ENCODE measurements at regions not wholly inside any gene's neighbourhood (a gene's known extent, or its start where the extent isn't known, plus 50 kb on each side); places are given as distances from the start of the nearest gene placed in this dataset.
"Not testable (repeated sequence)": the region's sequence is repeated elsewhere in the genome, so short reads cannot be mapped to it uniquely, and the experiment has no call there.

DNA sequence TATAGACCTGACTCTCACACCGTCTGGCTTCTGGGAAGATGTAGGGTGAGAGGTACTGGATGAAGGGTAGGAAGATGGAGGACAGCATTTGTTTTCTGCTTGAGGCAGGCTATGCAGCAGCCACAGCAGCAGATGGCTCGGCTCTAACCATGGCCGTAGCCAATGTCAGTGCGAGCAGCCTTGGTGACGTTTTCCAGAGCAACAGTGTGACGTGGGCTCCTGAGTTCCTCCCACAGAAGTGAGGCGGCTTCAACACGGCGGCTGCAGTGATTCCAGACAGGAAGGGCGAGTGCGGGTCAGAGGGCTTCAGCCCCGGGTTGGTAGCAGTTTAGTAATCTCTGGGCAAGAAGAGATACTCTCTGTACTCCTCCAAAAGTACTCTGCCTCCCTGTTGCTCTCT lies 133.0 kb upstream of the MYT1L start:
- no peak for DNase-seq (ENCODE audit: low read depth)

DNA sequence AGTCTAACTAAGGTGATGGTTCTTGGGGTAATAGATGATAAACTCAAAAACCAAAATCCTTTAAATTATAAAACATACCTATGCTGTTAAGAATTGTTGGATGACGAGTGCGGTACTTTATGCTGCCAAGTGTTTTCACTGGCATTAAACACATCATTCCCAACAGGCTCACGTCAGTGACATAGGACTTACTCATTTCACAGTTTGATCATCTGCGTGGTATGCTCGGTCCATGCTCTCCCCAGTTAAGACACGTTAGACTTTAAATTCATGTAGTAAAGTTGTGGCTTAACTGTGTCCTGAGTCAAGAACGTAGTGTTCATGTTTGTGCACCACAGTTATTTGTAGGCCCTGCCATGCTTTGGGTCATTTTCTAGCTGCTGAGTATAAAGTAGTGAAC lies 125.6 kb upstream of the MYT1L start:
- no peak for DNase-seq (ENCODE audit: low read depth)

DNA sequence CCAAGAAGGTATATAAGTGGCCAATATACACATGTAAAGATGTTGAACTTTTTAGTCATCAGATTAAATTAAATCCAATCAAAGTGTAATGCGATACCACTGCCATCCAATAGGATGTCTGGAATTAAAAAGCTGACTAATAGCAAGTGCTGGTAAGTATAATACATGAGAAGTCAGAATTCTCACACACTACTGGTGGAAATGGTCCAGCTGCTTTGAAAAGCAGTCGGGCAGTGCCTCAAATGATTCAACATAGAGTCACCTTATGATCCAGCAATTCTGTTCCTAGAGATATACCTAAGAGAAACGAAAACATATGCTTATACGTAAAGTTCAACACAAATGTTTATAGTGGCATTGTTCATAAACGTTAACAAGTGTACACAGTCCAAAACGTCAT lies 124.1 kb upstream of the MYT1L start:
- DNase-seq (ENCODE audit: low read depth): no peak

DNA sequence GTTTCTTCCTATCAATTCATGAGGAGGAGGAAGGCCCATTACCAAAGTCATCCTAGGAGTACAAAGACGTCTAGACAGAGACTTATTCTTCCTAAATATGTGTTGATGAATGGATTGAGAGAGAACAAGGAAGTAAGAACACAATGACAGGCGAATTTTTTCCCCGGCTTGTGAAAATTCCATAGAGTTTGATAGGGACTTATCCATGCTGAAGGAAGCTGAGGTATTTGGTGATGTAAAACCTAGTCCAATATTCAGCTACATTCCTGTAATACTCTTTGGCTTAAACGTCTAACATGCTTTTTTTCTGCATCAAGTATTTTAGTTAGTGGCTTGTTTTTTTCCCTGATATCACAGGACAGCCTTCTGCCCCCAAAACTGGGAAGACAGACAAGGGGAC lies 121.9 kb upstream of the MYT1L start:
- DNase-seq (ENCODE audit: low read depth): no peak

DNA sequence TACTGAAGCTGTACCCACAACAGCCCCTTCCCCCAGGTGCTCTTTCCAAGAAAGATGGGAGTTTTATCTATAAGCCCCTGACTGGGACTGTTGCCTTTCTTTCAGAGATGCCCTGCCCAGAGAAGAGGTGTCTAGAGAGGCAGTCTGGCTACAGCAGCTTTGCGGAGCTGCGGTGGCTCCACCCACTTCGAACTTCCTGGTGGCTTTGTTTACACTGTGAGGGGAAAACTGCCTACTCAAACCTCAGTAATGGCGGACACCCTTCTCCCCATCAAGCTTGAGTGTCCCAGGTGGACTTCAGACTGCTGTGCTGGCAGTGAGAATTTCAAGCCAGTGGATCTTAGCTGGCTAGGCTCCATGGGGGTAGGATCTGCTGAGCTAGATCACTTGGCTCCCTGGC lies 120.2 kb upstream of the MYT1L start:
- not testable (repeated sequence) for DNase-seq (ENCODE audit: low read depth)

DNA sequence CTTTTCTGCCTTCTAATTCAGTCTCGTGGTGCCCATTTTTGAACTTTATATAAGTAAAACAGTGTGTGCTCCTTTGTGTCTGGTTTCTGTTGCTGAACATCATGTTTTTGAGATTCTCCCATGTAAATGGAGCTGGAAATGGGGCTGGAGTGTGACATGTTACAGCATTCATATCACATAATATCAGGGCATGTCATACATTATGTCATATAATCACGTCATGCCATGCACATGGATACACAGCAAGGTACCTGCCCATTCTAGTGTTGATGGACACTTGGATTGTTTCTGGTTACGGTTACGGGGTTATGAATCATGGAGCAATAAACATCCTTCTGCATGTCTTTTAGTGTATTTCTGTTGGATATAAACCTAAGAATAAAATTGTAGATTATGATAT lies 117.1 kb upstream of the MYT1L start:
- no peak for DNase-seq (ENCODE audit: low read depth)

DNA sequence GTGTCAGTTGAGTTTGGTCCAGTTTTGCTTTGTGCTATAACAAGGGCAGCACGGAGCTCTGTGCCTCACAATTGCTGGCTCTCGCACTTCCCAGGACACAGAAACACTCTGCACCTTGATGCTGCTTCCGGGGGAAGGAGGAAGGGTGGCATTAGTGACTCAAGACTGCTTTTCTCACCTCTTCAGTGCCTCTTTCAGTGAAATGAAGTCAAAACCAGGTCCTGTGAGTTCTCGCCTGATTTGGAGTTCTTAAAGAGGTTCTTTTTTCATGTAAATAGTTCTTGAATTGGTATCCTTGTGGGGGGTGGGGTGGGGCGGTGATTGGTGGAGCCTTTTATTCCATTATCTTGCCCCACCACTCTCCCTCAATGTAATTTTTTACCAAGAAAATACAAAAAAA lies 91.5 kb upstream of the MYT1L start:
- no peak for DNase-seq (ENCODE audit: low read depth)

DNA sequence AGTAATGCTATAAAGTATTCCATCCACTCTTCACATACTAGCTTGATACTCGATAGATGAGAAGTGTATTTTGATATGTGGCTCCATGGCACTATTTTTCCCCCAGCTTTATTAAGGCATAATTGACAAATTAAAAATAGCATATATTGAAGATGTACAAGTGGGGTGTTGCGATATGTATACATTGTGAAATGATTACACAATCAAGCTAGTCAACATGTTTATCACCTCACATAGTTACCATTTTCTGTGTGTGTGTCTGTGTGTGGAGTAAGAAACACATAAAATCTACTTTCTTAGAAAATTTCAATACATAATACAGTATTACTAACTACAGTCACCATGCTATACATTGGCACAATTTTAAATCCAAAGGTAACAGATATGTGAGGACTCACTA lies 82.5 kb upstream of the MYT1L start:
- no peak for DNase-seq (ENCODE audit: low read depth)

DNA sequence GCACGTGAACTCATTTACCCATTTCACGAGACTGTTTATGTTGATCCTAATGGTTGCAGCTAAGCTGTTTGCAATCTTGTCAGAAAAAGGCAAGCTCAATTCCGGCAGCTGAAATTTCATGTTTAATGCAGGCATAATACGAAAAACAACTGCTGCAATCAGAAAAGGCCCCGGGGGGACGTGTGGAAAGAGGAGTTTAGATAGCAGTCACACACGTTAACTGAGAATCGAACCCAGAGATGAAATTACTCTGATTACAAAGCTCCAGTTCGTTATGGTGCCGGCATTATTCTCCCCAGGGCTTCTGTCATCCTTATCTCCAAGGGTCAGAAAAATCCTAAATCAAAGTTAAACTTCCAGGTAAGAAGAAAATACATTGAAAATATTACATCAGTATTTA lies 79.9 kb upstream of the MYT1L start:
- no peak for DNase-seq (ENCODE audit: low read depth)

DNA sequence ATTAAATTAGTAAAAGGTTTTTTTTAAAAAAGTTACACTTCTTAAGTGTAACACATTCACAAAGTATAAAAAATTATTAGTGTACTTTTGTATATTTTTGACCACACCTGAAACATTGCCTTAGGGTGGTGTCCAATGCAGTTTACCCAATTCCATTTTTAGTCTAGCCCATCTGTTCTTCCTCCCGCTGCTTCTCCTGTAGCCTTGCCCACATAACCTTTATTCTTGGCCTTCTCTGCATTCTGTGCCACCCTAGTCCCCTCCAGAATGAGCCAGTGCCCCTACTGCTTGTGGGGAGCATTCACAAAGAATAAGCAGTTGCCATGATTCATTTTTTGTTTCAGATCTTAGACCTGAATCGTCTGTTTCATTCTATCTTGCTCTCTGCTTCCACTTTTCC lies 78.4 kb upstream of the MYT1L start:
- DNase-seq (ENCODE audit: low read depth): no peak

DNA sequence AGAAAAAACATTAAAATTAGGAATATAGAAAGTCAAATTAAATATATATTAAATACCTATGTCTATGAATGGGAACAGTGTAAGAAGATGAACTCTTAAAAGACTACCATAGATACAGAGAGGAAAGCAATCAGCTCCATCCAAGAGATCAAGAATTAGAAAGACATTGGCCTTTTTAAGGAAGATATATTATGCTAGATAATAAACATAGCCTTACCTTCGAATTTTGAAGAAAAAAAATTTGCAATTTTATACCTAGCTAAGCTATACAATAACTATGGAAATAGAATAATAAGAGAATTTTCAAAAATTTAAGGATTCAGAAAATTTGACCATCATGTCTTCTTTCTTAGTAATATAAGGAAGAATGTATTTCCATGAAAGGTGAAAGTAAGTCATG lies 74.7 kb upstream of the MYT1L start:
- no peak for DNase-seq (ENCODE audit: low read depth)

DNA sequence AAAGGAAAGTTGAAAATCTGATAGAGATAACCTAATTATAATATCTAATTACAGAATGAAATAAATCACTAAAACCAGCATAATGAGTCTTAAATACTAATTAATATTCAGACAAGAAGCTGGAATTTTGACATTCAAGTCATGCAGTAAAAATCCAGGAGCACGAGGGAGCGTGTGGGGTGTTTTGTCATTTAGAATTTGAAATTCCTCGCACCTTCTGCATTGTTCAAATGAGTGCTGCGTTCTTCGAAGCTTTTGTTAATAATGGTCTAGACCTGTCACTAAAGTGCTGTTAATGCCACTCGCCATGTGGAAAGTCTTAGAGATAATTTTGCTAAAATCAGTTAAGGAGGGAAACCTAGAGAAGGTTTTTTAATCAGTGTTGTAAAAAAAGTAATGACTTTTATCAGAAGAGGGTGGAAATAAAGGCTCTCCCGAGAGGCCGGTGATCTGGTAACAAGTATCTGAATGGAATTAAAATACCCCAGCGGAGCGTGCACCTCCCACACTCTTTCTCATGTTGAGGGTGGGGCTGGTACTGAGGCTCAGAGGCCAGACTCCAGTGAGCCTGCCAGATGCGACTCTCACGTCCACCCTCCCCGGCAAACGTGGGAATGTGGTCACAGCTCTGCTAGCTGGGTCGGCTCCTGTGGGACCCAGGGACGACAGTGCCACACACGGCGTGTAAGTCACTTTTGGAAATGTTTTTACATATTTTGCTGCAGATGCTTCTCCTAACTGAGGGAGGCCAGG lies 69.4 kb upstream of the MYT1L start:
- no peak for DNase-seq (ENCODE audit: low read depth)

DNA sequence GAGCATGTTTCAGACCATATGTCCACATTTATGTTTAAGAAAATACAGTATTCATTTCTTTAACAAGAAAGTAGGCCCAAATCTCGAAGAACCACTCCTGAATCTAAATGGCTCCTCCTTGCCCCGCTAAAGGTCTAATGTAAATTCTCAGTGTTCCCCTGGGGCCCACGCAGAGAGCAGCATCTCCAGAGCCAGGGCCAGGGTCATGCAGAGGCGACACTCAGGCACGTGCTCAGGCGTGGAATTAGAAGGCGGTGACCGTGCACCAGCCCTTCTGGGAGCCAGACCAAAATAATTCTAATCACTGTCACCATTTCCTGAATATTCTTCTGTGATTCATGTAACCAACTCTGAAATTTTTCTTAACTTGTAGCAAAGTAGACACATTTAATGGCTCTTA lies 68.3 kb upstream of the MYT1L start:
- no peak for DNase-seq (ENCODE audit: low read depth)

DNA sequence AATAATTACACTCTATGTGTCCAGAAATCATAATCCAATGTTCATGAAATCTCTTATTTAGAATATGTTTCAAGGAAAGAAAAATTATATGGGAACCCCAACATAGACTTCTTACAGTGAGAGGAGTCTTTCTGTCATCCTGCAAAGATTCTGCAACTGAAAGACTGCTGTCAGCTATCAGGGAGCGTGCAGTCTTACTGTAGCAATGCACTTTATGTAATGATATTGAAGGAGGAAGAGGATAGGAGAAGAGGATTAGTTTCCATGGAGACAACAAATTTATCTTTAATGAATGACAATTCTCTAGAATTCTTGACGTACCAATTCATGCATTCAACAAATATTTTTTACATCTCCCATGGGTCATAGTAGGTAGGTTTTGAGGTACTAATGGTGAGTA lies 61.3 kb upstream of the MYT1L start:
- no peak for DNase-seq (ENCODE audit: low read depth)

DNA sequence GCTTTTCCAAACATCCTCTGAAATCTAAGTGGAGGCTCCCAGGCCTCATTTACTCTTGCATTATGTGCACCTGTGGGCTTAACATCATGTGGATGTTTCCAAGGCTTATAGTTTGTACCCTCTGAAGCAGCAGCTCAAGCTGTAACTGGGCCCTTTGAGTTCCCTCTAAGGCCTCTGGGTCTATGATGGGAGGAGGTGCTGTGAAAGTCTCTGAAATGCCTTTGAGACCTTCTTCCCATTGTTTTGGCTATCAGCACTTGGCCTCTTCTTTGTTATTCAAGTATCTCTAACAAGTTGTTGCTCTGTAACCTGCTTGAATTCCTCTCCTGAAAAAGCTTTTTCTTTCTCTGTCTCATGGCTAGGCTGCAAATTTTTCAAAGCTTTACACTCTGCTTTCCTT lies 58.1 kb upstream of the MYT1L start:
- no peak for DNase-seq (ENCODE audit: low read depth)

All from non-pigmented ciliary epithelial cell (primary cell).